NOMO-1 (cell line): ENCODE measurements at regions not wholly inside any gene's neighbourhood (a gene's known extent, or its start where the extent isn't known, plus 50 kb on each side); places are given as distances from the start of the nearest gene placed in this dataset.

Experiments used
- DNase-seq, 2 experiments: peaks; one replicate each; lab custom pipeline; 2025; ENCODE audit not compliant: unreplicated experiment in 2 of 2; lab: John Stamatoyannopoulos, UW

GRCh38 chr11:13062115-13062514, 53.0 kb downstream of the RASSF10 start:
- DNase-seq, result no peak

DNA sequence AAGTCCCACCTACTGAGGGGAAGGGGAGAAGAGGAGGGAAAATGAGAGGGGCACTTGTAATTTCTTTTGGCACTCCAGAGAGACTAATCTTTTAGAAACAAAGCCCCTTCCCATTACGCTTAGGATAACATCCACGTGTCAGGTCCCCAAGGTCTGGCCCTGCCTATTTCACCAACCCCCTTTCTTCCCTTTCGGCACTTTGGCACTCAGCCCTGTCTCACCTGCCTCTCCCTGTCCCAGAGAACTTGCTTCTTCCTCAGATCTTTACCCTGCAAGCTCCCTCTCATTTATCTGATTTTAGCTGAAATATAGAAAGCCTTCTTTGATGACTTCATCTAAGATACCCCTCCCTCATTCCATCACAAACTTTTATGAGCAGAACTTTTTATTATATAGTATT, 55.5 kb downstream of the RASSF10 start:
- DNase-seq, result no peak

DNA sequence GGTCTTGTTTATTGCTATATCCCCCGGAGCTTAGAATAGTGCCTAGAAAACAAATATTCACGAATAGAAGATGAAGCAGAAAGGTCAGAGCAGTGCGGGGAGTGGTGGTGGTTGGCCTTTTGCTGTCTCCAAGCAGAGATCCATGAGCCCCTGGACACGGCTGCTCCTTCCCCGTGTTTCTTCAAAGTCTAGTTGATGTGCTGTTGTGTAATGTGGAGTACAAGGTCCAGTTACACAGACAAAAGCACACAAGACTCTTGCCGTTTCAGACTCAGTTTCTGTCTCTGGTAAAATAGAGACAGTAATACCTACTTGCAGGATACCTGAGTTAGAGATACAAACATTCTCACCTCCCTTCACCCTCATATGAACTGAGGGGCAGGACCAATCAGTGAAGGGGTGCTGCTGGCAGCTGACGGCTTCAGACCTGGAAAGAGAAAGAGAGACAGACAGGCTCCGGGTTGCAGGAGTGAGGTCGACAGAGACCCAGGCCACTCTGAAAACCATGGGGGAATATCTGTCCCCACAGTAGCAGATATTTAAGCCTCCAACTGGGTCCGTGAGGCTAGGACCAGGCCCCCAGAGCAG, 56.2 kb downstream of the RASSF10 start:
- no peak for DNase-seq

- DNase-seq, result no peak
These were observed 59.1 kb downstream of the RASSF10 start for GRCh38 chr11:13068211-13068610.

DNA sequence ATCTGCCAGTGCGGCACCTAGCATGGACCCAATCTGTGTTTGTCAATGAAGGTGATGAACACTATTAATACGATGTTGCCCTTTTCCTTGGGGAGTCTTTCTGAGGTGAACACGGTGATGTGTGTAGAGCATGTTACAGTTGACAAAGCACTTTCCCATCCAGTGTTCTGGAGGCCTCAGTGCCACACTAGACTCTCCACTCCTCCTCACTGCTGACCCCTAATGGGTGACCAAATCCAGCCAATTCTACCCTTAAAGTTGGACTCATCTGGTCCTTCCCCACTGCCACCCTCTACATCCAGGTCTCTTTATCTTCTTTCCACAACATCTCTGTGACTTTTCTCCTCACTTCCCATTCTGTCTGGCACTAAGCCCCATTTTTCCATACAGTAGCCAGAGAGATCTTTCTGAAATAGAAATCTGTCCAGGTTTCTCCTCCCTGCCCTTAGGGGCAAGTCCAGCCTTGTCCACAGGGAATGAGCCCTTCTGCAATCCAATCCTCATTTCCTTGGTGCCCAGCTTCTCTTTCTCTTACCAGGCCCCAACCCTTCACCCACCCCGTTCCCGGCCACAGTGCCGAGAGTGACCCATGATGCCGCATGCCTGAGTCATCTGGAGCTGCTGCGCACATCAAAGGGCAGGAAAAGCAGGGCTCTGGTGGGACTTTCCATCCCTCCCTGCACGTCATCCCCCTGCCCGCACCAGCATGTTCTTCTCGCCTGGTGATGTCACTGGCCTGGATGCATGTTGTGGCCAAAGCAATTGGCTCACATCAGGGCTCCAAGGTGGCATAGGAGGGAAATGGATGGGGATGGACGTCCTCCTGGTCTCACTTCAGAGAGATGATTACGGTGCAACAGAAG, 64.2 kb downstream of the RASSF10 start:
- DNase-seq, result no peak

DNA sequence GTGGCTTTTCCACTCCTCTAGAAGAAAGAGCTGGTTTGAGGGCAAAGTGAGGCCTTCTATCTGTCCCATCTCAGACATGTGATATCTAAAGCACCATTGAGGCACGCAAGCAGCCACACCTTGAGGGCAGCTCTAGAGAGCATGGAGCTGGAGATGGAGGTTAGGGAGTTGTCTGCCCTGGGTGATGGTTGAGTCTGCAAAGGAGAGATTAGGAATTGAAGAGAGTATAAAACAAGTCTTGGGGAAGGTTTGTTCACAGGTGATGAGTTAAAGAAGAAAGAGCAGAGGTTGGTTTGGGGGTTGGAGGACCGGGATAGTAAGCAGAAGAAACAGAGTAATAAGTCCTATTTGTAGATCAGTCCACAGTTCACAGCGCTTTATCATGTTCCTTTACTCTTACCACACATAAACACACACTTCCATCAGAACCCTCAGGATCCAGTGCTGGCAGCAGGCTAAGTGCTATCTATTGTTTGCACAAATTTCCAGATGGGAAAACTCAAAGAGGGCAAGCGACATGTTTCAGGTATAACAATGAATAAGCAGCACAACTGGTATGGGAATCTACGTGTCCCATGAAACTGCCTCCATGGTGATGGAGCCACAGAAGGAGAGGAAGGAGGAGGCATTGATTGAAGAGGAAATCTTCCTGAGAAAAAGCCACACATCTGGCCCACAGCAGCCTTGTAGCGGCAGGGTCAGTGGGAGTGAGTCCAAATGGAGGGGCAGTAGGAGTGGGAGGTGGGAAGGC, 65.8 kb downstream of the RASSF10 start:
- no peak for DNase-seq

DNA sequence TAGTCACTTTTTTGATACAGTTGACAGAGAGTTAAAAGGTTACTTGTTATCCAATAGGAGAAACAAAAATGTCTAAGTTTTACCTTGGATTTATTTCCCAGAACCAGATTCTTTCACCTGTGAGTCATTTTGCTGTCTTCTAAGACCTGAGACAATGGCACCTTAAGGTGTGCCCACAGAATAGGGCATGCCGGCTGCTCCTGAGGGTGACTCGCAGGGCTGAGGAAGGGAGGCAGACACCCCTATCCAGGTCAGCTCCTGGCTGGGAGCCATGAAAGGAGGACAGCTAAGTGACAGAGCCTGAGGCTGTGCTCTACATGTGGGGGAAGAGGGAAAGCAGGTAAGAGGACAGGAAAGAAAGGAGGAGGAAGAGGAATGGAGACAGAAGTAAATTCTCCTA, 67.8 kb downstream of the RASSF10 start:
- no peak for DNase-seq

DNA sequence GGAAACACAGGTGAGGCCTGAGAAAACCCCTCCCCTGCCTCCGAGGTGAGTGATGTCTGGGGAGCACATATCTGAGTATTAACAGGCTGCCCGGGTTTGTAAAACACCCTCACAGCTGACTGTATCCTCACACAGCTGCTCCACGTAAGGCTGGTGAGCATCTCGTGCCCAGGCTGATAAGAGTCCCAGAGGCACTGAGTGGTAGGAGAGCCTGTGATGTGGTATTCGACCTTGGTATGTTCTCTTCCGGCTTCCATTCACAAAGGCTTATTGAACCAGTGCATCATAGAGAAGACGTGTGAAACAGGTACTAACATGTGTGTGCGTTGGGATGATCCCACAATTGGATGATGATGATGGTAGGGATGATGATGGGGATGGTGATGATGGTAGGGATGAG, 71.7 kb downstream of the RASSF10 start:
- no peak for DNase-seq

GRCh38 chr11:13082588-13082987, 73.5 kb downstream of the RASSF10 start:
- DNase-seq, result no peak

GRCh38 chr11:13090228-13090708, 81.2 kb downstream of the RASSF10 start:
- no peak for DNase-seq

DNA sequence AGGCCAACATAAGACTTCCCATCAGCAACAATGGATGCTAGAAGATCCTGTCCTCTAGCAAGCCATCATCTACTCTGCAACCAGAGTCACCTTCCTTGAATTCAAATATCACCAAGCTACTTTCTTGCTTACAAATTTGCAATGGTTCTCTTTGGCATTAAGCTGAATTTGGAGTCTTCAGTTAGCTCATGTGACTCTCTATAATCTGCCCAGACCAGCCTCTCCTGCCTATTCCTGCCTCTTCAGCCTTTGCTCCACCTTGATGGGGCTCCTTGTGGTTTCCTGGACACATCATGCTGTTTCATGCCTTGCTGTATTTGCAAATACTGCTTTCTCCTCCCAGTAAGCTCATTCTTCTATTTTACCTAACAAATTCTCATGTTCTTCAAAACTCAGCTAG, 82.3 kb downstream of the RASSF10 start:
- peak; percentile 44 to 52 for DNase-seq

DNA sequence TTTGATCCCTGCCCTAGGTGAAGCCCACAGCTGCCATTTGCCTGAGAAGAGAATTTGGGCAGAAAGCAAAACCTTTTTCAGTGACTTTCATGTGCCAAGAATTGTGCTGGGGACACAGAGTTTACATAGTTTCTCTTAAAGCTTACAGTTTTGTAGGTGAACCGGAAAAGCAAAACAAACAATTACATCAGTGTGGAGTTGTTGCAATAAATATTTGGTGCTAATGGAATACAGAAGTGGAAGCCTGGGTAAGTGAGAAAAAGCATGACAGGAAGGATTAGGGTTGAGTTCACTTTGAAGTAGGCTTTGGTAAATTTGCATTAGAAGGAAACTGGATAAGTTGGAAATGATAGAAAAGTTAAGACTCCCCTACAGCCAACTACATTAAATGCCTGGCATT, 82.7 kb downstream of the RASSF10 start:
- no peak for DNase-seq

DNA sequence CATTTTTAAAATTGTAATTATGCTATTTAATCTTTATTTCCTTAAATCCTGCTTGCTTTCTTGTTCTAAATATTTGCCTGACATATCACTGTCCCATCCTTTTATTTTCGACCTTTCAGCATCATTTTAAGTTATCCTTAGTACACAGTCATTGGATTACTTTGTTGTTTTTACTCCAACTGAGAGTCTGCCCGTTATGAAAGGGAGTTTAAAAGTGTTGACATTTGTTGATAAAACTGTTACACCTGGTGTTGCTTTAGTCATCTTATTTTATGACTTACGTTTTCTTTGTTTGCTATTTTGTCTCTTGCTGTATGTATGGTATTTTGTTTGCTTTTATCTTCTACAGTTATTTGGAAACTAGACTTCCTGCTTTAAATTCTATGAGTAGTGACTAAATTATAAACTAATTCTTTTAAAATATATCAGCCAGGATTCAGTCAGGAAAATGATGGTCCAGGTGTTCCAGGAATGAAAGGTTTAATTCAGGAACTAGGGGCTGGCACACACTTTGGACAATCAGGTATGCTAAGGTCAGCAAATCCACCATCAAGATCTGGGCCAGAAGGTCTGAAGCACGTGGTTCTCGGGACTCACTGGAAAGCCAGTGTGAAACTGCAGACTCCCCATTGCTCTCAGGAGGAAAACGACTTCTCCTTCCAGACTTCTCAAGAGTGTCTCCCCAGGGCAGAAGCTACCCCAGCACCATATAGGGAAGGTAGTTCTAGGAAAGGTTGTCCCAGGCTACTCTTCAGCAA, 86.0 kb downstream of the RASSF10 start:
- no peak for DNase-seq

GRCh38 chr11:13098063-13098462, 88.9 kb downstream of the RASSF10 start:
- no peak for DNase-seq

DNA sequence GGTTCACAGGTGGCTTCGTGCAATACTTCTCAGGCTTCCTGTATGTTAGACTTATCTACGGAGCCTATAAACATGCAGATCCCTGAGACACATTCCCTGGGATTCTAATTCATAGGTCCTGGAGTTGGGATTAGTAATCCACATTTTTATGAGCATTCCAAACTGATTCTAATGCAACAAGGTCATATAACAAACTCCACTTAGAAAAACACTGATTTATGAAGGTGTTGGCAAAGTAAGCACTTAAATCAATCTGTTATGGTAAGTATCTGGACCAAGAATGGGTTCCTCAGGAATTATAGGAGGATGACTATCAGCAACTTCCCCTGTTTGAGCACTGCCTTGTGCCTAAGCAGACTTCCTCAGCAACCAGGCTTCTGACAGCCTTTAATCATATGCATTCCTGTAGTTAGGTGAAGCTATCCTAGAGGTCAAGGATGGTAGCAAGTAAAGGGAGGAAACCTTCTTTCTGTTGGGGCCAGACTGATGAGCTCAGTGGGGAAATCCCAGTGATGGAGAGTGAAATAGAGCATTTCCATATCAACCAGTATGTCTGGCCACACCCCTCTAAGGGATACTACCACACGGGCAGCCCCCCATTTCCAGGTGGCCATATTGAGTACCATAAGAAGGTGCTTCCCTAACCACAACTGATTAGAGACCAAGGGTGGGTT, 89.6 kb downstream of the RASSF10 start:
- no peak for DNase-seq

DNA sequence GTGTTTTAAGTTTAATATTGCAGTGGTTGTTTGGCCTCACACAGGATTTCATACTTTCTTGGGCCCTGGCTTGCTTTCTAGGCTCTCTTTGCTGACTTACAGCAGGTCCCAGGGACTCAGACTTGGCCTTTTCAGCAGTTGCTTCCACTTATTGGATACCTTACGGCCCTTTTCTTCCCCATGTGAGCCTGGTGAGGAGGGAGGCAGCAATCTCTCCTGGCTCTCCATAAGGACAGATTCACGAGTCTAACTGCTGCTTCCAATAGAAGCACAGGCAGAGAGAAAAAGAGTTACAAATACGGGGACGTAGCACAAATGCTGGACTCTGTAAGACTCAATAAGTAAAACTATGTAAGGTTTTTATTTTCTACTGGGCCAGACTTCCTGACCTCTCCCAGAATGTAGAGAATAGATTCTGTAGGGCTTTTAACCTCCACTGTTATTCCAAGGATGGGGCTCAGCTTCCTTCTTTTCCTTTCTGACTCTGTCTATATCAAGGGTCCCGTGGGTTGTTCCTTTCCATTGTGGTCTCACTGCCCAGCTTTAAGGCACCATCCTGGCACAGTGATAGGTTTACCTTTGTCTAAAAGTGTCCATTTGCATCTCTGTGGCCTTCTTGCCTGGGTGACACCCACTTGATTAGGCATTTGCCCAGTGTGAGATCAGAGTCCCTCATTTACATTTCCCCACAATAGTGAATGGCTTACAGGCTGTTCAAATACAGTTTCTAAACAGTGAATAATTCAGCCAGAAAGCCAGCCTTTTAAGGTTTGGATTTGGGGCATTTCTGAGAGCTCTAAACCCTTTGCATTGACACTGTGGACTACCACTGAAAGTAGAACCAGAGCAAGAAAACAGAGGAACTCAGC, 92.8 kb downstream of the RASSF10 start:
- no peak for DNase-seq

DNA sequence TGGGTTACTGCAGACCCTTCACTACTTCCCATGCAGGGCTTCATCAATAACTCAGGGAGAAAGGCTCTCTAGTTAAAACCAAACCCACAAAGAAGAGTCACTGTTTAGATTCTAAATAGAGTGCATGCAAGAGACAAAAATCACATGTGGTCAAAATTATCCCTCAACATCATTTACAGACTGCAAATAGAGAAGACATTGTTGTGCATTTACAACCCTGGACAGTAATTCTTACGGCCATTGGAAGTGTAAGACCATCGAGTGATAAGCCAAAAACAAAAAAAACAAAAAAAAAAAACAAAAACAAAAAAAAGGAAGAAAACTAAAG, 93.4 kb downstream of the RASSF10 start:
- no peak for DNase-seq

DNA sequence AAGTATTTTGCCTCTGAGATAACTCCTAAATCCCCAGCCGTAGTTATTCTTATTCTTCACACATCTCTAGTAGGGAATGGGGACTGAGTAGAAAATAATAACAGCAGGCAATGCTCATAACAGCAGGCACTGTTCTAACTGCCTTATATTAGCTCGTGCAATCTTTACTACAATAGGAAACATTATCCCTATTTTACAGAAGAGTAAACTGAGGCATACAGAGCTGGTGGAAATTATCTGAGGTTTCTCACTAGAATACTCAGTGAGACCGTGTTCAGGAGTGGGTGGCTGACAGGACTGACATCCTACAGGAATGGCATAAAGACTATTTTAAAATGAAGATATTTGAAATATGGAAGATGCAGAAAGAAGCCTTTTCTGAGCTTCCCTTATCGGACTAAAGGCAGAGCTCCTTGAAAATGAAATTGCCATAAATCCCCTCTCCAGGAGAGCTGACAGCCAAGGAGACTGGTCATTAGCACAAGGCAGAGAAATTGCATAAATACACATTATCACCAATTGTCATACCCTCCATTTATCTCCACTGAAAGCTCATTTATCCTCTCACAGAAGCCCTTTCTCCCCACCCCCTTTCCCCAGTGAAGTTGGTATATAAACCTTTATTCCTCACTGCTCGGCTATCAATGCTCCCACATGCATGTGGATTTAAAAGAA, 93.9 kb downstream of the RASSF10 start:
- DNase-seq, result no peak

DNA sequence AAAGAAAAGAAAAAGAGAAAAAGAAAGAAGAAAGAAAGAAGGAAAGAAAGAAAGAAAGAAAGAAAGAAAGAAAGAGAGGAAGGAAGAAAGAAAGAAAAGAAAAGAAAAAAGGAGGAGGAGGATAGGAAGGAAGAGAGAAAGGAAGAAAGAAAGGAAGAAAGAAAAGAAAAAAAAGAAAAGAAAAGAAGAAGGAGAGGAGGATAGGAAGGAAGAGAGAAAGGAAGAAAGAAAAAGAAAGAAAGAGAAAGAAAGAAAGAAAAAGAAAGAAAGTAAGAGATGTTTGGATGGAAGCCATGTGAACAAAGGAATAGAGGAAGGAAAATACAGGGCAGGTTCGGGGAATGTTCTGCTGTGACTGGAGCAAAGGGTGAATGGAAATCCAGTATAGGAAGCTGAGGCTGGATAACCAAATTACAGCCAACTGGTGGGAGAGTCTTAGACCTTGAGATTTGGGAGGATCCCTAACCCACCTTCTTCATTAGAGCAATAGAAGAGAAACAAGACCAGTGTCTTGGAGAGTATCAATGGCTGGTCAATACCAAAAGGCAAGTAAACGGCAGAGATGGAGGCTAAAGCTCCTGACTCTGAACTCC, 94.9 kb downstream of the RASSF10 start:
- DNase-seq, result no peak
